HG03039 (cell line): ENCODE measurements at regions not wholly inside any gene's neighbourhood (a gene's known extent, or its start where the extent isn't known, plus 50 kb on each side); places are given as distances from the start of the nearest gene placed in this dataset.

ENCODE experiments used
- ATAC-seq: cut with Tn5 transposase; IDR thresholded peaks from one replicate; pipeline ENCODE4 v1.9.1; 2021; ENCODE audit warnings: mild to moderate bottlenecking, moderate library complexity; ENCODE audit not compliant: unreplicated experiment

DNA sequence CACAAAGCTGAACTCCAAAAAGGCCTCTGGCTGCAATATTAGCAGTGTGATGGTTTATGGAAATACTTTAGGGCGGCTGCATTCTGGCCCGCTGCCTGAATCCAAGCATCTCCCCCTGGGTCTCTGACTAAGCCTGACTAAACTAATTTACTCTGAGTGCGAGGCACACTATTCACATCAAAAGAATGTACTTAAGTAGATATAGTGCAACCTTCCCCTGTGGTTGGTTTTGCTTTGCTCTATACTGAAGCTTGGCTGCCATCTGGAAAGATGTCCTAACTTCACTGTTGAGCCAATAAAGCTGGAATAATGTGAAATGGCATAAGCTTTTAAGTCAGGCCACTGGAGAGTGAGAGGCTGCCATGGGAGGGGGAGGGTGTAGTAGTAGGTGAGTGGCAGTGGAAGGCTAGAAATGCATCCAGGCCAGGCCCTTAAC lies 321.6 kb downstream of the AASDHPPT start:
- no peak for ATAC-seq

DNA sequence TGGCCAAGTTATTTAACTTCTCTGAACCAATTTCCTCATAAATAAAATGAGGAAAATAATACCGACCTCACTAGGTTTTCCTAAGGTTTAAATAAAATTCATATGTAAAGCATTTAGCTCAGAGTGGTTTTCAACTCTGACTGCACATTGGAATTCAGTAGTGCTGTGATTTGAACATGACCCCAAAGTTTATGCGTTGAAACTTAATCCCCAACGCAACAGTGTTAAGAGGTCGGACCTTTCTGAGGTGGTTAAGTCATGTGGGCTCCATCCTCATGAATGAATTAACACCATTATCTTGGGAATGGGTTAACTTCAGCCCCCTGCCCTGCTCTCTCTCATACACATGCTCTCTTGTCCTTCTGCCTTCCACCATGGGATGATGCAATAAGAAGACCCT lies 322.2 kb downstream of the AASDHPPT start:
- ATAC-seq = no peak

DNA sequence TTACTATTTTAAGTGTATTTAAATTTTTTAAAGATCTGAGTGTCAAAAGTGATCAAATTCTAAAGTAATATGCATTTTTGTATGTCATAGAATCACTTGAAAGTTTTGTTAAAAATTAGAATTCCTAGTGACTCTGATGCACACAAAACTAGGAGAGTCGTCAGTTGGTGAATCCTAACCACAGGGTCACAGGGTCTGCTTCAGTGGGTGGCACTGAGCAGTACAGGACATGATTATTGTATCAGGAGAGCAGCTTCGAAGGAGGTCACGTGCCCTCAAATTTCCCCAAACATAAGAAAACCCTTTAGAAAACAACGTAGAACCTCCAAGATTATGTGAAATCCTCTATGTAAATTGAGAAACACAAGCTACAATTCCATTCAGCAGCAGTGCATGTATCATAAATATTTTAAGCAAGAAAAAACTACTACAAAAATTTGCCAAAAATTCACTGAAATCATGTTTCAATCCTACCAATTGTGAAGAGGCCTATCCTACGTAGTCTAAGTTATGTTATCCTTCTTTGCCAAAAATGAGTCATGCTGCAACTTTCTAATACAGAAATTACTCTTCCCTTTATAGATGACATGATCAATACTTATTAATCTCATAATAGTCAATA lies 323.6 kb downstream of the AASDHPPT start:
- no peak for ATAC-seq

DNA sequence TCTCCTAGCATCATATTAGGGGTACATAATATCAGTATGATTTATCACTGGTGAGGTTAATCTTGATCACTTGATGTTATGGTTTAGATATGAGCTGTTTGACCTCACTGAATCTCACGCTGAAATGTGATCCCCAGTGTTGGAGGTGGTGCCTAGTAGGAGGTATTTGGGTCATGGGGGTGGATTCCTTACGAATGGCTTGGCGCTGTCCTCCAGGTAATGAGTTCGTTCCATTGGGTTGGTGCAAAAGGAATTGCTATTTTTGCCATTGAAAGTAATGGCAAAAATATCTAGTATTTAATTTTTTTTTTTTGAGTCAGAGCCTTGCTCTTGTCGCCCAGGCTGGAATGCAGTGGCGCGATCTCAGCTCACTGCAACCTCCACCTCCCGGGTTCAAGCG lies 326.3 kb downstream of the AASDHPPT start:
- no peak for ATAC-seq

DNA sequence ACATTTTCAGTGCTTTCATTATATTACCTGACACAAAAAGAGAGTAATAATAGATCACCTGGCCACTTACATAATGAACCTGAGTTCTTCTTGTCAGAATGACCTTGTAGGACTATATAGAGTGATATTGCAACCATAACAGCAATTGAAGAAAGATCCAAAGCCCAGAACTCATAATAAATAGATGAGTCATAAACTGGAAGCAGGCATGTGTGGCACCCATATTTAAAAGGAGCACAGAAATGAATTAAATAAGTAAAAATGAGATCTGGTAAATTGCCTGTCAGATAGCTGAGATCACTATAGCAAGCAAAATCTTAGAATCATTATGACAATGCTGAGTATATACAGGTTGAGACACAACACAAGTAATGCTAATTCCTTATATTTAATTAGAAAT lies 331.8 kb downstream of the AASDHPPT start:
- ATAC-seq = no peak

DNA sequence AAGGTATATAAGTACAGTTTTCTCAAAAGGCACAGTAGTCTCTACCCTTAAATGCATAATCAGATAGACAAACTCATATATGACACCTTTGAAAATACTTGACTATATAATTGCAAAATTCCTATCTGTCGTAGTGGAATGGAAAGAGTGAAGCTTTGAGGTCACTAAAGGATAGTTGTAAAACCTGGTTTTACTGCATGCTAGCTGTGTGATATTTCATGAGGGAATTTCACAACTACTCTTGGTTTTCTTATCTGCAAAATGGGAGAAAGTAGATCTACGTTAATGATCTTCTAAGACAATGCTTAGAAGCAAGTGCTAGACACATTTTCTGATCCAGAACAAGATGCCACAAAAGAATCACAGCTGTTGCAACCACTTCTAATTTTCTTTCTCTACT lies 332.2 kb downstream of the AASDHPPT start:
- ATAC-seq = no peak

DNA sequence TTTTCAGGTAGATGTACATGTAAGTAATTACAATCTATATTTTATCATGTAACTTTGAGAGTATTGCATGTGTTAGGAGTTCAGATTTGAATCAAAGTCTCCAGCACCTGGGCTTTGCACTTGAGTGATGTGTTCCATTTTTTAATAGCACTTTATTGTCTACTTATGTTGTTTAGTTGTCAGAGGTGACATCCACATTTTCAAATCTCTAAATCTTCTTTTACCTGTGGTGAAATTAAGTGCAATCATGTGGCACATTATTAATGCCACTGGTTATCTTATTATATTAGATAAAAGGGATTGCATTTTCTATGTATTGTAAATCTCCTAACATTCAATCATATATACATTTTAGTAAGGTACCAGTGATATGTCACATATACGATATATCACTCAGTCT lies 333.4 kb downstream of the AASDHPPT start:
- no peak for ATAC-seq

DNA sequence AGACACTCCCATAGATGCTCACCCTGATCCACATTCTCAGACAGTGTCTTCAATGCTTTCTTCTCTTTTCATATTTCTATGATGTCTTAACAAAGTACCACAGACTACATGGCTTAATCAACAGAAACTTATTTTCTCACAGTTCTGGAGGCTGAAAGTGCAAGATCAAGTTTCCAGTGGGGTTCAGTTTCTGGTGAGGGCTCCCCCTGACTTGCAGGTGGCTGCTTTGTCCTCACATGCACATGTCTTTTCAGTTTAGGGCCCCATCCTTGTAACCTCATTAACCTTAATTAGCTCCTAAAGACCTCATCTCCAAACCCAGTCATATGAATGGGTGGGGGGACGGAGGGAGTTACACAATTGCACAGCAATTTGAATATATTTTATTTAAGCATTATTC lies 335.8 kb downstream of the AASDHPPT start:
- ATAC-seq = no peak

DNA sequence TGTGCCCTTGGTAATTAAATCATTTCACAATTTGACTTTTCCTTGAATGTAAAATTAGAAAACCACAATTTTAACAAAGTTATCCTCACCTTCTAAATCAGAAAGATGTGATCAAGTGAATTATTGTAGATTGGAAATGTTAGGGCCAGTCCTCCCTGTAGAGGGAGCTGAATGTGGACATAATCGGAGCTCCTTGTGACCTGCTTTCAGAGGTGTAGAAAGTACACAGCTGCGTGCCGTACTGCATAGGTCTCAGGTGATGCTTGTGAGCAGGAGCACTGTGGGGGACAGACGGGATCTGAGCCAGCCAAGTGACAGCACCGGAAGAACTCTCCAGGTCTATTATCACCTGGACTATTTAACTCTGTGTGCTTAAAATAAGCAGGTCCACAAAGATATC lies 338.0 kb downstream of the AASDHPPT start:
- ATAC-seq = no peak

DNA sequence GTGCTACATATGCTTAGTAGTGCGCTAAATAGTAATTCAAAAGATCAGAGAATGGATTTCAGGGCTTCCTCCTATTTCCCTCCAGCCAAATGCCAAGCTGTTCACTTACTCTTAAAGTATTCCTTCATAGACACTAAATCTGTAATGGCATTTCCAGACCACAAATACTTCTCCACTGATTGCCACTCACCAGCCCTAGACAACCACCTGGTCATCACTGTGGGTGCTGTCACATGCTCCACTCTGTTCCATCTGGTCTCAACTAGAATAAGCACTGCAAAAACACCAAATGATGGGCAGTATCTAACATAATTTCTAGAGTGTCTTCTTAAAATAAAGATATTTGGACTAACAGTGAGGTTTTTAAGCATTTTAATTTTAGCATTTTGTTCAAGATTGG lies 341.3 kb downstream of the AASDHPPT start:
- ATAC-seq = no peak

DNA sequence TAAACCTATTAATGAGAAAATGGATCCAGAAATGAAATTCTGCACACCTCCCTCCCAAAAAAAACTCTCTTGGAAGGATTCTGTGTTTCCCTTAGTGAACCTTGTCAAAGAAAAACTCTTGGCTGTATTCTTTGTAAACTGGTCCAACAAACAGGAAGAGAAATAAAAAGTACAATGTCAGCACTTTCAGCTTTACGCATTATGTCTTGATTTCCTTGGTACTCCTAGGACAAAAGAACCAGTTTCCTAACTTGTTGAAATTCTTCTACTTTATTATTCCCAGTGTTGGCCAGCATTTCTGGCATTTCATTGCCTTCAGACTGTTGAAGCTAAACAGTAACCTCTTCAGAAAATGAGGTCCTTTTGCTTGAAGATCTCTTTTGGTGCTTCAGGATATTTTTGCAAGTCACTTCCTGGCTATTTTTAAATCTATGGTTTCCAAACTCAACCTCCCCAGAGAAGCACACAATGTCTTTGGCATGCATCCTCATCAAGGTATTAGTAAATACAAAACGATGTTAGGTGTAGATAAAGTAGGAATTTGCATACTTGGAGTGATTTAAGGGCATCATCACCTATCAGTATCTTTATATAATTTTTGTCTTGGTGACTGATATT lies 342.7 kb downstream of the AASDHPPT start:
- ATAC-seq = no peak

DNA sequence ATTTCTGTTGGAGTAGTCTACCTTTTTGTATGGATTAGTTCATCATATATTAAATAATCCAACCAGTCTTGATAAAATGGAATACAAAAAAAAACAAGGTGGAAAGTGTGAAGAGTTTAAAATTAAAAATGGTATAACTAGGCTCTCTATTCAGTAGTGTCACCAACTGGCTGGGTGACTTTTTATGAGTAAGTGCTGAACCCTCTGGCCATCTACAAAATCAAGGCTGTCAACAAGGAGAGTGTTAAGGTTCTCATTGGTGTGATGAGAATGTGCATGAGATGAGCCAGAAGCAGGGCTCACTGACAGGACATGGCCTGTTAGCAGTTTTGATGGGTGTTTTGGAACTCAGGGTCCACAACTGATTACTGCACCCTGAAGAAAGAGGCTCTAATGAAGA lies 343.2 kb downstream of the AASDHPPT start:
- ATAC-seq = no peak

DNA sequence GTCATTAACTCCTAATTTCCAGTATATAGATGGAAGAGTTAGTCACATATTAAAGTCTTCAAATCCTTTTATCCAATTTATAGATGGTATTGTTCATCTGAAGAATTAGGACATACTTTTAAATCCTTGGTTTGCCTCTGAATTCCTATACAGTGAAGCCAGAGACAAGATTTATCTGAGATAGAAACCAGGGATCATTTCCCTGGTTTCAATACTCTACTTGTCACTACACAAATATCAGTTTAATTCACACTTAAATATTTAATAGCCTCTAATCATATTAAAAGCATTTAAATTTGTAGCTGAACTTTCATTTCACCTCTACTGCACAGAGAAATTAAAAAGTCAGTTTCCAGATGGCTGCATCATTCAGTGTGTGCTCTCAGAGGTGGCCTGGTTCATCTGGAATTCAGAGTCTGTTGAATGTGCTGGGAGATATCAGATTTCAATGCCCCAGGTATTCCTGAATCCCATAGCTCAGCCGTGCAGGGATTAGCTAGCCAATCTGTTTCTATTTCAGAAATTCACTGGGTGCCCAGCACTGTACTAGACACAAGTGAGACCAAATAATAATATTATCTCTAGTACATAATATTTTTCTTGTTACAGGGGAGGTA lies 344.3 kb downstream of the AASDHPPT start:
- no peak for ATAC-seq

DNA sequence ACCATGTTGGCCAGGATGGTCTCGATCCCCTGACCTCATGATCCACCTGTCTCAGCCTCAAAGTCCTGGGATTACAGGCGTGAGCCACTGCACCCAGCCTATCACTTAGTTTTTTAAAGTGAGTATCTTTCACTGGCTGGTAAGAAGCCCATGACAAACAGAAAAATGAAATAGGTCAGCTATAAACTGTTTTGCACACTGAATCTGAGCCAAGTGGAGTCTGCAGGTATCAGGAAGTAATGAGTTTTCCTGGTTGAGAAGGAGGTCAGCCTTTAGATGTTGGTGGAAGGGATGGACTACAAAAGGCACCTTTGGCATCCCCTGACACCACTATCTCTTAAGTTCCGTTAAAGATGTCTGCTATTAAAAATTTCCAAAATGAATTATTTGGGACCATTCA lies 345.1 kb downstream of the AASDHPPT start:
- no peak for ATAC-seq

DNA sequence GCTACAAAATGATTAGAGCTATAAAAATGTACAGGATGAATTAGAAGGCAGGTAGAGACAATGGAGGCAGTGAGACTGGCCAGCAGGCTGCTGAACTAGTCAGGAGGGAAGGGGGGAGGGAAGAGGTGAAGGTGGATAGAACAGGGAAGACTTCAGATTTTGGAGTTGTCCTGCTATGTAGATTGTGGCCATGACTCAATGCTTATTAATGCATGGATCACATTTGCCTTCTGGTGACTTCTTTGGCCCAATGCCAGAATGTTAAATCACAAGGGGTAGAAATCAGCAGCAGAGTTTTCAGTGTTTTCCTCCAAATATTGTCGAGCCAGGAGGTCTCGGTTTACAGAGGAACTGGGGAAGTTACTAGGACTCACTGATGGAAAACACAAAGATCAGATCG lies 346.6 kb downstream of the AASDHPPT start:
- no peak for ATAC-seq

DNA sequence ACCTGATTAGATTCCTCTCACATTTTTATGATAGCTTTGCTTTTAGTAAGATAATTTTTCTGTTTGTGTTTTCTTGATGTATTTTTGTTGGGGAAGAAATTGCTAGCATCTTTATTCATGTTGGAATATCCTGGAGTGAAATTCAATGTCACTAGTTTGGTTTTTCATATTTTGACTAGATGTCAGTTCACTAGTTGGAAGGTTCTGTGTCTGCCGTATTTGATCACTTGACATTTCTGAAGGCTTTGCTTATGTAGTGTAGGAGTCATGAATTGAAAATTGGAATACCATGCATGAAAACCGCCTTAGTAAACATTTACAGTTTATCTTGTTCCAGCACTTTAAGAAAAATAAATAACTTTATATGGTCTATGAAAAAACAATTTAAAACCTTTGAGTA lies 348.4 kb downstream of the AASDHPPT start:
- no peak for ATAC-seq

DNA sequence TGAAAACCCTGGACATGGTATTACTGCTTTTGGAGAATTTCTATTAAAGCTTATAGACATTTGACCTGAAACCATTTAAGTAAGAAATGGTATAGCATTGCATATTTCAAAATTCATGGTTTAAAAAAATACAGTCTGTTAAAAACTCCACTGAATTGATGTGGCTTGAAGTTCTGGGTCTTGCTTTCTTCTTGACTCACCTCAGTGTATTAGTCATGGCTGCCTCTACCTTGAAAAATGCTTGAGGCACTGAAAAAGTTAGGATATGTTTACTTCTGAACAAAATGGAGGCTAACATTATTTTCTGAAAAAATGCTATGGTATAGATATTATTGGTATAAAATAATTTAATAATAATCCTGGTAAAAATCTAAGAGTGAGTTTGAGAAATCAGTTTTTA lies 349.2 kb downstream of the AASDHPPT start:
- no peak for ATAC-seq

DNA sequence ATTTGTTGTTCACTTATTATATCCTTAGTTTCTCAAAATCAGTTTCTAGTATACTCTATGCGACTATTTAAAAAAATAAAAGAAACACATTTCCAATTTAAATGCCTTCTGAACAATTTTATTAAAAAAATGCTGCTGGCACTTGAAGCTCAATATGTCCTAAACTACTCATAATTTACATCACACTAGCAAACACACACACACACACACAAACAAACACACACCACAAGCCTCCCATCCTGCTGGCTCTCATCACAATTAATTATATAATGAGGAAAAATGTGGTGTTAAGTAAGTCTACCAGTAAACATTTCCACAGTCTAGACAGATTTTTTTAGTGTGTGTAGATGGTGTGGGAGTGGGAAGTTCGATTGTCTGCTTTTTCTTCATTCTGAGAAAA lies 350.3 kb downstream of the AASDHPPT start:
- no peak for ATAC-seq

DNA sequence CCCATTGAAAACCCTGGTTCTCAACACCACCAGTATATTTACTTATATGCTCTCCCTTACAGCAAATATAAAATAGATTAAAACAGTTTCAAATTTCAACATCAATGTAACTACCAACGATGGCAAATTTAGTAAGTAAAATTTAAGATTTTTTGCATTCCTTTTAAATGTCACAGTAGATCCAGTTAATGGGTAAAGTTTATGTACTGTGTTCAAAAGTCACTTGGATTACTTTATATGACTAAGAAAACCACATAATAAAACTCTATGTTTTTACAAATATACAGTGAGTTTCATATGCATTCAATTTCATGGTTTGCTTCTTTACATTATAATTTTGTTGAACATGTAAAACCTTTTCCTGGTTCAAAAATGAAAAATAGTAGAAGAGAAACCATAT lies 364.6 kb downstream of the AASDHPPT start:
- no peak for ATAC-seq

DNA sequence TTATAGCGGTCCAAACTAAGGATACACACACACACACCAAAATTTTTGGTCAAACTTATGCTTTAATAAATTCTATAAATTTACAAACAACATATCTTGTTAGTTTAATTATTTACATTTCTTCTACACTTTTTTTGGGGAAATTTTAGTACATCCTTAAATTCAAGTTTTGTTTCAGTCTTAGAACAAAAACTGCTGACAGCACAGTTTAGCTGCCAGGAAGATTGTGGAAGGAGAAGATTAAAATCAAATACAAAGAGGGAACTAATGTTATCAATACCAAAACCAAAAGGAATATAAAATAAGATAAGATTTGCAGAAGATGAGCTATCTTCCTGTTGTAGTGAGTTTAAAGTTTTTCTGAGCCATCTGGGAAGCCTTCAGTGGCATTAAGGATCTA lies 368.8 kb downstream of the AASDHPPT start:
- no peak for ATAC-seq

DNA sequence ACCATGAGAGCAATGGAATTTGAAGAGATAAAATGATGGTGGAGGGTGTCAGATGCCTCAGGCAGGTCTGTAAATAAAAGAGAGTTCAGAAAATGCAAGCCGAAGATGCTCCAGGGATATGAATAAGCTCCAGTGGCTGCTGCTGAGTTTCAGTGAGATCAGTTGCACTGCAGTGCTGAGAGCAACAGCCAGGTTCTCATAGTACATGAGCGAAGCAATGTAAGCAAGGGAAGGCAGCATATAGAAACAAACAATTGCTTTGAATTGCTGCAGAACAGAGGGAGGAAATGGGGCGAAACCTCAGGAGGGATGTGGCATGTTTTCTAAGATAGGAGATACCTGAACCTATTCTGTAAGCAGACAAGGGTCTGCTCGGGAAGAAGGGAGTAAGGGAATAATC lies 369.5 kb downstream of the AASDHPPT start:
- ATAC-seq = no peak

DNA sequence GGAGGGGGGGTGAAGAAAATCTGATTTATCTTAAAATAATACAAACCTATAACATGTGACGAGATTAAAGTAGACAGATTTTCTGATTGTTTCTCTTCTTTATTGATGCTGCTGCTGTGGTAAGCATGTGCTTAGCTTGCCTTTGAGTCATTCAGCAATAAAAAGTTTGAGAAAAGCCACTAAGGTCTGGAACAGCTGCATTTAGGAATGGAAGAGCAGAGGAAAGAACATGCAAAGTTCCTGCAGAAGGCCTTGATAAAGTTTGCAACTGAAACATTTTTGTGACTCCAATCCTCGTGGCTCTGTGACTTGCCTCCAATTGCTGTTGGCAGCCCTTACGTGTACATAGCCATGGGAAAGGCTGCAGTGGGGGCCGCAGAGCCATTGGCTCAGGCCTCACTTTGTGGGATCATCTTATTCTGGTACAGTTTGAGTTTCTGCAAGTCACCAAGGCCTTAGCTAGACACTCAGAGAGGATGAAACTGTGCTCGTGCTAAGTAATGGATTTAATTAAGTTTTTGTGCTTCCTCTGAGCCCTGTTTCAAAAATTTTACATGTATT lies 370.2 kb downstream of the AASDHPPT start:
- no peak for ATAC-seq
